ENCODE measurements at regions not wholly inside any gene's neighbourhood (a gene's known extent, or its start where the extent isn't known, plus 50 kb on each side); places are given as distances from the start of the nearest gene placed in this dataset.

- TF ChIP-seq CTCF (IDR thresholded peaks at IDR 0.05) (no peak; the same call in 1 of the 2 replicates), TCF7L2 (IDR thresholded peaks at IDR 0.05; ENCODE audit: low read depth, low read length) (no peak)
Observed at GRCh38 chr5:89283728-89284493, 400.9 kb upstream of the MEF2C start.
